ENCODE measurements at regions not wholly inside any gene's neighbourhood (a gene's known extent, or its start where the extent isn't known, plus 50 kb on each side); places are given as distances from the start of the nearest gene placed in this dataset.
A peak's percentile ranks its signal among the peaks of the same experiment; 100 is the strongest.

- H3K36me3 ChIP-seq (ENCODE audit: control insufficient read depth, insufficient read depth, low read length), result no peaks in the 10 kb centered on the region
These were observed 784.6 kb upstream of the EEF2KMT start for GRCh38 chr16:5882087-5882640.

GRCh38 chr16:5875416-5875815 is 777.8 kb upstream of the EEF2KMT start:
- TF ChIP-seq CTCF (conservative IDR thresholded peaks at IDR 0.05 in 1 of 2, IDR thresholded peaks at IDR 0.05 in 1 of 2; ENCODE audit: low read depth in 1 of 2, low read length in 2 of 2) (no peak), EZH2 (IDR thresholded peaks at IDR 0.05; ENCODE audit: low read length, missing control alignments) (no peak)
- H3K4me1 ChIP-seq (ENCODE audit: control insufficient read depth, extremely low read depth, insufficient read depth, low read length), result no peaks in the 10 kb centered on the region
- H2AFZ ChIP-seq (ENCODE audit: low read length), result no peak overlapping the region
- H3K9me3 ChIP-seq (ENCODE audit: control insufficient read depth, insufficient read depth, low read depth, low read length), result no peaks in the 10 kb centered on the region
- H3K79me2 ChIP-seq (ENCODE audit: control insufficient read depth, insufficient read depth, low read length), result no peaks in the 10 kb centered on the region
- H3K9ac ChIP-seq (ENCODE audit: insufficient read depth, low read length), result no peak overlapping the region
- H3K4me2 ChIP-seq (ENCODE audit: extremely low read depth, insufficient read depth, low read length), result no peak overlapping the region
- no peaks in the 10 kb centered on the region for H3K36me3 ChIP-seq (ENCODE audit: control insufficient read depth, insufficient read depth, low read length)
- H3K27ac ChIP-seq (ENCODE audit: insufficient read depth, low read length), result no peak overlapping the region
- no peaks in the 10 kb centered on the region for H4K20me1 ChIP-seq (ENCODE audit: control insufficient read depth, extremely low read depth, insufficient read depth, low read length)
- no peaks in the 10 kb centered on the region for H3K27me3 ChIP-seq (ENCODE audit: control insufficient read depth, insufficient read depth, low read length)
- no peak overlapping the region for H3K4me3 ChIP-seq (replicated peaks in 1 of 4; ENCODE audit: control extremely low read depth in 1 of 4, insufficient read depth in 1 of 4, low read depth in 3 of 4, low read length in 4 of 4)
- peak in 1 of 2 donors; percentile 64 for DNase-seq (ENCODE audit: low read depth in 2 of 2)

More at GRCh38 chr16:5882087-5882640, 784.6 kb upstream of the EEF2KMT start:
- Histone ChIP-seq H3K9ac (ENCODE audit: insufficient read depth, low read length) (no peak overlapping the region), H3K4me2 (ENCODE audit: extremely low read depth, insufficient read depth, low read length) (no peak overlapping the region), H2AFZ (ENCODE audit: low read length) (no peak overlapping the region), H3K4me1 (ENCODE audit: control insufficient read depth, extremely low read depth, insufficient read depth, low read length) (no peaks in the 10 kb centered on the region), H3K79me2 (ENCODE audit: control insufficient read depth, insufficient read depth, low read length) (no peaks in the 10 kb centered on the region), H4K20me1 (ENCODE audit: control insufficient read depth, extremely low read depth, insufficient read depth, low read length) (no peaks in the 10 kb centered on the region), H3K9me3 (ENCODE audit: control insufficient read depth, insufficient read depth, low read depth, low read length) (no peaks in the 10 kb centered on the region), H3K27ac (ENCODE audit: insufficient read depth, low read length) (no peak overlapping the region), H3K27me3 (ENCODE audit: control insufficient read depth, insufficient read depth, low read length) (no peaks in the 10 kb centered on the region), H3K4me3 (replicated peaks in 1 of 4; ENCODE audit: control extremely low read depth in 1 of 4, insufficient read depth in 1 of 4, low read depth in 3 of 4, low read length in 4 of 4) (no peak overlapping the region)
- TF ChIP-seq EZH2 (IDR thresholded peaks at IDR 0.05; ENCODE audit: low read length, missing control alignments) (no peak), CTCF (conservative IDR thresholded peaks at IDR 0.05 in 1 of 2, IDR thresholded peaks at IDR 0.05 in 1 of 2; ENCODE audit: low read depth in 1 of 2, low read length in 2 of 2) (no peak)
- DNase-seq (ENCODE audit: low read depth in 2 of 2), result no peak

GRCh38 chr16:5874899-5875298 is 777.3 kb upstream of the EEF2KMT start:
- Histone ChIP-seq H3K79me2 (ENCODE audit: control insufficient read depth, insufficient read depth, low read length) (no peaks in the 10 kb centered on the region), H2AFZ (ENCODE audit: low read length) (no peak overlapping the region), H3K4me1 (ENCODE audit: control insufficient read depth, extremely low read depth, insufficient read depth, low read length) (no peaks in the 10 kb centered on the region), H3K27ac (ENCODE audit: insufficient read depth, low read length) (no peak overlapping the region), H3K9ac (ENCODE audit: insufficient read depth, low read length) (no peak overlapping the region), H4K20me1 (ENCODE audit: control insufficient read depth, extremely low read depth, insufficient read depth, low read length) (no peaks in the 10 kb centered on the region), H3K27me3 (ENCODE audit: control insufficient read depth, insufficient read depth, low read length) (no peaks in the 10 kb centered on the region), H3K36me3 (ENCODE audit: control insufficient read depth, insufficient read depth, low read length) (no peaks in the 10 kb centered on the region), H3K9me3 (ENCODE audit: control insufficient read depth, insufficient read depth, low read depth, low read length) (no peaks in the 10 kb centered on the region), H3K4me2 (ENCODE audit: extremely low read depth, insufficient read depth, low read length) (no peak overlapping the region), H3K4me3 (replicated peaks in 1 of 4; ENCODE audit: control extremely low read depth in 1 of 4, insufficient read depth in 1 of 4, low read depth in 3 of 4, low read length in 4 of 4) (no peak overlapping the region)
- peak in 1 of 2 donors; percentile 86 for DNase-seq (ENCODE audit: low read depth in 2 of 2)
- no peak for TF ChIP-seq CTCF (conservative IDR thresholded peaks at IDR 0.05 in 1 of 2, IDR thresholded peaks at IDR 0.05 in 1 of 2; ENCODE audit: low read depth in 1 of 2, low read length in 2 of 2)
- TF ChIP-seq EZH2 (IDR thresholded peaks at IDR 0.05; ENCODE audit: low read length, missing control alignments), result no peak

Data from fibroblast of lung (primary cell).